Suprapubic skin (tissue), 4 donors: ENCODE measurements at regions not wholly inside any gene's neighbourhood (a gene's known extent, or its start where the extent isn't known, plus 50 kb on each side); places are given as distances from the start of the nearest gene placed in this dataset.

Experiments used
- DNase-seq, 2 donors: peaks; one replicate each; pipeline ENCODE4 v3.0.0-alpha.2; 2019; ENCODE audit warnings: low spot score in 2 of 2
- H3K27ac ChIP-seq: fragments of 200-600 bp; sonication (generic); one replicate; pipeline ENCODE4 v1.5.1; 2019
- H3K27me3 ChIP-seq: fragments of 200-600 bp; sonication (generic); one replicate; pipeline ENCODE4 v1.5.1; 2019
- H3K36me3 ChIP-seq: fragments of 200-600 bp; sonication (generic); one replicate; pipeline ENCODE4 v1.5.1; 2019
- H3K4me1 ChIP-seq: fragments of 200-600 bp; sonication (generic); one replicate; pipeline ENCODE4 v1.5.1; 2019
- H3K4me3 ChIP-seq: fragments of 200-600 bp; sonication (generic); one replicate; pipeline ENCODE4 v1.5.1; 2019; ENCODE audit warnings: mild to moderate bottlenecking
- H3K9me3 ChIP-seq: fragments of 200-600 bp; sonication (generic); one replicate; pipeline ENCODE4 v1.5.1; 2019
- CTCF ChIP-seq, 2 donors: fragments of 200-600 bp in 1 of 2; fragments of 450-650 bp in 1 of 2; sonication (generic) in 1 of 2; IDR thresholded peaks; one replicate each; pipeline ENCODE4 v1.5.1; 2016 to 2019; ENCODE audit warnings: antibody characterized with exemption in 2 of 2, mild to moderate bottlenecking in 1 of 2, moderate library complexity in 1 of 2
- EP300 ChIP-seq: sonication (generic); formaldehyde crosslinking; IDR thresholded peaks from one replicate; pipeline ENCODE4 v1.6.1; 2017; ENCODE audit warnings: antibody characterized with exemption
- POLR2A ChIP-seq, 2 donors: fragments of 450-650 bp; IDR thresholded peaks; one replicate each; pipeline ENCODE4 v1.6.1; 2017; ENCODE audit warnings: antibody characterized with exemption in 2 of 2, mild to moderate bottlenecking in 2 of 2, moderate library complexity in 2 of 2
- POLR2AphosphoS5 ChIP-seq, 3 donors: sonication (generic); formaldehyde crosslinking; IDR thresholded peaks; one replicate each; pipeline ENCODE4 v1.6.1; 2017; ENCODE audit warnings: antibody characterized with exemption in 3 of 3
- WGBS: methylation state at CpG from one replicate; pipeline ENCODE4 v1.1.5; 2018; 5-methylcytosine and 5-hydroxymethylcytosine counted together

DNA sequence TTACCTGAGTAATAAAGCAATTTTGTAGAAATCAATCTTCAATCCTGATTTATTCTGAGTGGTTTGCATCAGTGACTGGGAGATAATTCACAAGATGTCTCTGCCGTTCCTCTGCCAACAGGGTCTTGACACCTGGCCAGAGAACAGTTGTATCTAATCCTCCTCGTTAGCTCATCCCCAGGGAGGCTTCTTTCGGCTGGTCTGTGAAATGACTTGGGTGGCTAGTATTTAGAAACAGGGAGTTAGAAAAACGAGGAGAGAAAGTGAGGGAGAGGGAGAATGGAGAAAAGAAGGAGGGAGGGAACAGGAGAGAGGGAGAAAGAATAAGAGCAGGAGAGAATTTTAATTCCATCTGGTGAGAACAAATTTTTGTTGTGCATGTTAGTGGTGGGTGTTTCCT, 600.2 kb upstream of the TLE4 start:
- no peak overlapping the region for H3K4me3 ChIP-seq
- no peak overlapping the region for H3K27ac ChIP-seq
- no peaks in the 10 kb centered on the region for H3K4me1 ChIP-seq
- no peaks in the 10 kb centered on the region for H3K9me3 ChIP-seq
- no peaks in the 10 kb centered on the region for H3K36me3 ChIP-seq
- 34% methylated on average over 4 of the region's 4 CpGs for WGBS
- TF ChIP-seq EP300 (no peak), POLR2AphosphoS5 (IDR thresholded peaks at IDR 0.05) (no peak), POLR2A (IDR thresholded peaks at IDR 0.05) (no peak), CTCF (IDR thresholded peaks at IDR 0.05) (no peak)
- DNase-seq, result no peak
- H3K27me3 ChIP-seq, result no peaks in the 10 kb centered on the region

DNA sequence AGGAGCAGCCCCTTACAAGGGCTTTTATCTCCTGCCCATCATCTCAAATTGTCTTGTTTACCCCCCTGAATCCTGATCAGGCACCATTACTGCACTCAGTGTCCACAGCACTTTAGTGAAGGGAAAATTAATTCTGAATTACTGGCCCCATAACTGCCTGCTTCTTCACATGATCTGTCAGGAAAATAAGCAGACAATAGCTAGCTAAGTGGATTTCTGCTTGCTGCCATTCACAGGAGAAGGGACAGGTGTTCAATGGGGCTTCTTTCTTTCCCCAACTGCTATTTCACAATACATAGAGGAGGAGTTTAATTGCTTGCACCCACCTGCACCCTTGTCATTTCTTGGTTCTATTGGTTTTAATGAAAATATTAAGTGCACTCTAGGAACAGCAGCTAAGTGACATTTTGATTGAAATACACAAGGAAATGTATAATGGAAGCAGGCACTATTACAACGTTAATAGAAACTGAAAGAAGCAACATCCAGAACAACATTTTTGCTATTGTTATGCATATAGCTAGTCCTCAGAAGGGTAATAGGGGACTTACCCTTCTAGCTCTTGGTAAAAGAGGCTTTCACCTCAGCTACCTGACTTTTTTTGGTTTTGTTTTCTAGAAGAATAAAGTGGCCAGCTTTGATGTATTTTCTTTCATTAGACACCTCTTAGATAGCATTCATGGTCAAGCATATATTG, 599.3 kb upstream of the TLE4 start:
- TF ChIP-seq CTCF (IDR thresholded peaks at IDR 0.05), result no peak
- no peak for TF ChIP-seq POLR2AphosphoS5 (IDR thresholded peaks at IDR 0.05)
- no peak for TF ChIP-seq EP300
- TF ChIP-seq POLR2A (IDR thresholded peaks at IDR 0.05), result no peak
- H3K4me3 ChIP-seq, result no peak overlapping the region
- DNase-seq, result no peak
- no peaks in the 10 kb centered on the region for H3K9me3 ChIP-seq
- no peak overlapping the region for H3K27ac ChIP-seq
- no peaks in the 10 kb centered on the region for H3K4me1 ChIP-seq
- H3K36me3 ChIP-seq, result no peaks in the 10 kb centered on the region
- WGBS, result 16% methylated on average over 1 of the region's 1 CpG
- H3K27me3 ChIP-seq, result no peaks in the 10 kb centered on the region

DNA sequence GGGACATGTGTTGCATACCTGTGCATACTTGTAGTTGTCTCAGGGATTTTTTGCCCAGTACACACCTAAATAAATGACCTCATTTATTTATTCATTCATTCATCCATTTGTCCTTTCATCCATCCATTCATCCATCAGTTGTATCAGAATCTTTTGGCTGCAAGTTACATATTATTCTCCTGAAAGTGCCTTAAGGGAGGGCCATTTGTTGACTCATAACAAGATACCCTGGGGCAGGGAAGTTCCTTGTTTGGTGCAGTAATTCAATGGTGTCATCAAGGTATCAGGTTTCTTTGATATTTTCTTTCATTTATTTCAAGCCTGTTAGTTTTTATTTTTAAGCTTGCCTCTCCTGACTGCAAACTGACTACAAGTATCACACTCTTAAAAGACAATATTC, 597.9 kb upstream of the TLE4 start:
- no peak for TF ChIP-seq CTCF (IDR thresholded peaks at IDR 0.05)
- TF ChIP-seq POLR2AphosphoS5 (IDR thresholded peaks at IDR 0.05), result no peak
- TF ChIP-seq EP300, result no peak
- no peak for TF ChIP-seq POLR2A (IDR thresholded peaks at IDR 0.05)
- no peaks in the 10 kb centered on the region for H3K27me3 ChIP-seq
- no peaks in the 10 kb centered on the region for H3K36me3 ChIP-seq
- no peak for DNase-seq
- no peaks in the 10 kb centered on the region for H3K9me3 ChIP-seq
- no peak overlapping the region for H3K4me3 ChIP-seq
- H3K27ac ChIP-seq, result no peak overlapping the region
- no peaks in the 10 kb centered on the region for H3K4me1 ChIP-seq

- WGBS, result 94% methylated on average over 3 of the region's 3 CpGs
- Histone ChIP-seq H3K9me3 (no peaks in the 10 kb centered on the region), H3K4me1 (no peaks in the 10 kb centered on the region), H3K27me3 (no peaks in the 10 kb centered on the region), H3K27ac (no peak overlapping the region), H3K36me3 (no peaks in the 10 kb centered on the region), H3K4me3 (no peak overlapping the region)
- DNase-seq, result no peak
- TF ChIP-seq CTCF (IDR thresholded peaks at IDR 0.05) (no peak), EP300 (no peak), POLR2AphosphoS5 (IDR thresholded peaks at IDR 0.05) (no peak), POLR2A (IDR thresholded peaks at IDR 0.05) (no peak)
Measured at GRCh38 chr9:78982849-78983248, 588.9 kb upstream of the TLE4 start.

- 67% methylated on average over 2 of the region's 2 CpGs for WGBS
- no peaks in the 10 kb centered on the region for H3K36me3 ChIP-seq
- no peak for DNase-seq
- no peaks in the 10 kb centered on the region for H3K9me3 ChIP-seq
- no peaks in the 10 kb centered on the region for H3K4me1 ChIP-seq
- no peak for TF ChIP-seq EP300
- TF ChIP-seq CTCF (IDR thresholded peaks at IDR 0.05), result no peak
- no peak for TF ChIP-seq POLR2AphosphoS5 (IDR thresholded peaks at IDR 0.05)
- TF ChIP-seq POLR2A (IDR thresholded peaks at IDR 0.05), result no peak
- no peak overlapping the region for H3K27ac ChIP-seq
- no peaks in the 10 kb centered on the region for H3K27me3 ChIP-seq
- no peak overlapping the region for H3K4me3 ChIP-seq
Measured at GRCh38 chr9:78985084-78985738, 586.6 kb upstream of the TLE4 start.
